T-helper 2 cell treated with Interferon-gamma antibody and Interleukin-4, amounts not matched to agents 100 ng/mL and 5 ng/mL, for 36 hours (primary cell): ENCODE measurements at regions not wholly inside any gene's neighbourhood (a gene's known extent, or its start where the extent isn't known, plus 50 kb on each side); places are given as distances from the start of the nearest gene placed in this dataset.
"Not testable (repeated sequence)": the region's sequence is repeated elsewhere in the genome, so short reads cannot be mapped to it uniquely, and the experiment has no call there.

Source experiments
- intact Hi-C: fragments of 100-400 bp; cut with micrococcal nuclease; formaldehyde crosslinking; loops from one replicate; pipeline ENCODE4 v1.15.1; 2023

DNA sequence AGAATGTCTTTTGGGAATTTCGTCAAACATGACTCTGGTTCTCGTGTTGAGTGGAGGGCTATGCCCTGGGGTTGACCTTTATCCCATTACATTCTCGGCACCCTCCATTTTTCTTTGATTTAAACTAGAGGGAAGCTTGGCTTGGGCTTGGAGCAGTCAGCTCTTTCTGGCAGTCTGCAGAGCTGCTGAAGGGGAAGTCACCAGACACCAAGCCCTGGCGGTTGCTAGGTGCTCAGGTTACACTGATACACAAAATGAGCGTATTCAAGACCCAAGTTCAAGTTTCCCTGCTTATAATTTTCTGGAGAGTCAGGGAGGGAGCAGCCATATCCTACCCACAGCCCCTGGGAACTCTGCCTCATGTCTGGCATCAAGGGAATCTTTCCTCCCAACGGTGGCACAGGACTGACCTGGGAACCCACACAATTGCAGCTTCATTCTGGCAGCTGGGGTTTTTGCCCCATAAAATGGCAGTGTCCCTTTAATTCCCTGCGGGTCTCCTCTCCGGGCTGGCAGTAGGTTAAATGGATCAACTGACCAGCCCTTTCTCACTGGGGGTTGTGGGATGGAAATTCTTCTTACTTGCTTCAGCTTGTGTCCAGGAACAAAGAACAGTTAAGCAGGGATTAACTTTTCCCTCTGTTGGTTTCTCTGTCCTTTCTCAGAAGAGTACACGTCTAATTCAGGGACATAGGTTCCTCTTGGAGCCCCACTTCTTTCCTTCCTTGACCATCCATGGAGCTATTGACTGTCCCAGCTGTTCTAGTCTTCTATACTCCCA lies 110.0 kb upstream of the DLG1 start:
- intact Hi-C loops = no loop called here

DNA sequence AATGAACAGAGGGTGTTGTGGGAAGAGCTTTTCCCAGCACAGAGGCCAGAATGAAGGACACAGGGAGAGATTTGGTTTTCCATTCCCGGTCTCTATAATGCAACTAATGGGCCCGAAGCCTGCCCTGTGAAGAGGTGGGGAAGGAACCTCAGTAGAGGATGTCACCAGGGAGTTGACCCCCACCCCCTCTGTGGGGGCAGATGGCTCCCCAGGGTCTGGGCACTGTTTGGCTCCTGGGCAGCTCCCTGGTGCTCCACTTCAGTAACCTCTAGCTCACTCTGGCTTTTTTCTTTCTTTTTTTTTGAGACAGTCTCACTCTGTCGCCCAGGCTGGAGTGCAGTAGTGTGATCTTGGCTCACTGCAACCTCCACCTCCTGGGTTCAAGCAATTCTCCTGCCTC lies 109.1 kb upstream of the DLG1 start:
- intact Hi-C loops = no loop called here

DNA sequence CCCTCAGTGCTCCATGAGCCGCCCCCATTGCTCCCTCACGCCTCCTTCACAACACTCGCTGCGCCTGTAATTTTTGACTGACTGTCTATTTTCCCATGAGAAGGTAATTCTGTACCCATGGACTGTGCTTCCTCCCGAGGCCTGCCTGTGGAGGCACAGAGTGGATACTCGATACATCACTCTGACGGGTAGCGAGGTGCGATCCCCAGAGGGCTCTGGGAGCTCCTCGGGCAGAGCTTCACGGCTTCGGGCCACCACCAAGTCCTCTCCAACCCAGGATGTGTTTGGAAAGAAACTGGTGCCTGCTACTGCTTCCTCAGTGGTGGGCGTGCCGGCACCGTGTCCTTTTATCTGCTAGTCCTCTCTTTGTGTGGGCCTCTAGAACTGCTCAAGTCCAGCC lies 108.6 kb upstream of the DLG1 start:
- intact Hi-C loops = no loop called here

DNA sequence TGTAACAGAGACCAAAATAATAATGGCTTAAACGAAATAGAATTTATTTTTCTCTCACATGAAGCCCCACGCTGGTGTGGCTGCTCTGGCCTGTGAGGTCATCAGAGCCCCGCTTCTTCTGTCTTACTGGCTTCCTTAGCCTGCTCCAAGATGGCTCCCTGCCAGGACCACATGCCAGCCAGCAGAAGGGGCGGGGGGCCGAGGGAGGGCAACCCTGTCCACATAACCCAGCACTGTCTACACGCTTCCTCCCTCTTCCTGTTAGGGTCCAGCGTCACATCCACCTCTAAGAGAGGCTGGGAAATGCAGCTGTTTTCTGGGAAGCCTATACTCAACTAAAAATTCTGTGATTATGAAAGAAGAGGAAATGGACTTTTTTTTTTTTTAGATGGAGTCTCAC lies 107.9 kb upstream of the DLG1 start:
- intact Hi-C loops = no loop called here

DNA sequence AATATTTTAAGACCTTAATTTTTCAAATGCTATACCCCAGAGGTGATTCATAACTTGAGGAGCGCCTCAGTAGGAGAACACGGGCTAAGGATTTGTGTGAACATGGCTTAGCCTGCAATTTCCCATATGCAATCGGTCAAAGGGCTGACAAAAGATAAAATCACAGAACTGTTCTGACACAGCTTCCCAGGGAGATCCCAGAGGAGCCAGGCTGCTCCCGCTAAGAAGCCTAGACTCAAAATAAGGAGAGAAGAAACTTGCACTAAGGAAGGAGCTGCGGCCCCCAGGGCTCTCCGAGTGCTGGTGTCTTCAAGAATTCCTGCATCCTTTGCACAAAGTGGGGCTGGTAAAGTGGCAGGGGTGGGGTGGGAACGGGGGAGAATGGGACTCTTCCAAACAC lies 106.3 kb upstream of the DLG1 start:
- intact Hi-C loops = no loop called here

DNA sequence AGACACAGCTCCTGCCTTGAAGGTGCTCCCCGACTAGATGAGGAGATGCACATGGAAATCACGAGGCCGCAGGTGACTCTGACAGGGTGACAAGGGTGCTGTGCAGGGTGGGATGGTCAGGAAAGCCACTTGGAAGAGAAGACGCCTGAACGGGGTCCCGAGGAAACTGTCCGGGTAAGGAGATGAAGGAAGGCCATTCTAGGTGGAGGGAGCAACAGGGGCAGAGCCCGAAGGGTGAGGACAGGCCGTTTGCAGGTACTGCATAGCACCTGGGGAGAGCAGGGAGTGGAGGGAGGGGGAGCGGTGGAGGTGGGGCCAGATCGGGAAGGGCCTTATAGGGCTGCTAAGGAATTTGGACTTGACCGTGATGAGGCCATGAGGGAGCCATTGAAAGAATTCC lies 105.6 kb upstream of the DLG1 start:
- intact Hi-C loops = no loop called here

DNA sequence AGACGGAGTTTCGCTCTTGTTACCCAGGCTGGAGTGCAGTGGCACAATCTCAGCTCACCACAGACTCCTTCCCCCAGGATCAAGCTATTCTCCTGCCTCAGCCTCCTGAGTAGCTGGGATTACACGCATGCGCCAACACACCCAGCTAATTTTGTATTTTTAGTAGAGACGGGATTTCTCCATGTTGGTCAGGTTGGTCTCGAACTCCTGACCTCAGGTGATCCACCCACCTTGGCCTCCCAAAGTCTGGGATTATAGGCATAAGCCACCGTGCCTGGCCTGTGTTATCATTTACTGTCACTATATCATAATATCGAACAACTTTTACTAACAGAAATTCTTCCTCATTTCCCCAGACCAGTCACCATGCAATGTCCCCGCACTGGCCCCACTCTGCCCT lies 104.0 kb upstream of the DLG1 start:
- intact Hi-C loops = not testable (repeated sequence)

DNA sequence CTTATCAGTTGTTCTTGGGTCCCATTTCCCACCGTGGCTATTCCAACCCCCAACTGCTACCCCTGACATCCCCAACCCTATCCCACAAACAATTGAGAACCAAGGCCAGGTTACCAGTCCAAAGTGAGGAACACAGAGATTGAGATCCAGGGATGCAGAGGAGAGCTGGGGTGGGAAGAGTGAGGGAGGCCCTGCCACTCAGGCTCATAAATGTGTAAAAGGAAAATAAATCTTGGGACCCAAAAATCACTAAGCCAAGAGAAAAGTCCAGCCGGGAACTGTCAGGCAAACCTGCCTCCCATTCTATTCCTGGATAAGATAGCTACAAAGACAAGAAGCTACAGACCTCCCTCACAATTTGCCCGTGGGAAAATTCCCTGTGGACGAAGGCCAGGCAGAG lies 101.1 kb upstream of the DLG1 start:
- intact Hi-C loops = no loop called here

DNA sequence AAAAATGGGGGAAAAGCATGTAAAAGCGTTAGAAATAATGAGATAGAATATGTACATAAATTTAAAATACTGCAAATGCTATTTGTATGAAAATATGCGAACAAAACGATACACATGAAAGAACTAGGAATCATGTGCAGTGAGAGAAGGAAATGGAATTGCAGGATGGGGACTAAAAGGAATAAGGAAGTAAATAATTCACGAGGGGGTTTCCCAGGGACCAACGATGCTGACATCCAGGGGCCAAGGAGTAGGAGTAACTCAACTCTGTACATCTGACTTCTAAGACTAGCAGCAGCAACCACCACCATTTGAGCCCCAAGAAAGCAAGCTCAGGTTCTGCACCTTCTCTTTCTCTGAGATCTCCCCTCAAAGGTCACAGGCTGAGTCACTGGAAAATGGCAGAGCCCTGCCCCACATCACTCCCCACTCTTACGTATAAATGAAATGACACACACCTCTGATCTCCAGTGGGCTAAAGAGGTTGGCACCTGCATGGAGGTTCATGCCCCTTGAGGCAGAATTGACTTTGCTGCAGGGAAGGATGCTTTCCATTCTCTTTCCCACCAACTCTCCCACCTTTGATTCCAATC lies 100.0 kb upstream of the DLG1 start:
- intact Hi-C loops = no loop called here

DNA sequence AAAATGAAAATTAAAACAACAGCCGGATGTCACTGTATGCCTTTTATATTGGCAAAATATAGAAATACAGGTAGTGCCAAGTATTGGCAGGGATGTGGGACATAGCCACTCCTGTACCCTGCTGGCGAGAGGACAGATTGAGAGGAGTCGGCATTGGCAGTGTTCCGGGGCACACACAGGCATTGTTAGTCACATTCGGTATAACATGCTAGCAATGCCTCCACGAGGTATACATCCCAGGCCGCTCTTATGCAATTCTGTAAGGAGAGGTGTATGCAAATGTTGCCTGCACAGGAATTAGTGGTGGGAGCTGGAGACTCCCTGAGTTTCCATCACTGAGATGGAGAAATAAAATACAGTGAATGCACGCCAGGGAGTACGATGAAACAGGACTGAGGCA lies 99.4 kb upstream of the DLG1 start:
- intact Hi-C loops = no loop called here

DNA sequence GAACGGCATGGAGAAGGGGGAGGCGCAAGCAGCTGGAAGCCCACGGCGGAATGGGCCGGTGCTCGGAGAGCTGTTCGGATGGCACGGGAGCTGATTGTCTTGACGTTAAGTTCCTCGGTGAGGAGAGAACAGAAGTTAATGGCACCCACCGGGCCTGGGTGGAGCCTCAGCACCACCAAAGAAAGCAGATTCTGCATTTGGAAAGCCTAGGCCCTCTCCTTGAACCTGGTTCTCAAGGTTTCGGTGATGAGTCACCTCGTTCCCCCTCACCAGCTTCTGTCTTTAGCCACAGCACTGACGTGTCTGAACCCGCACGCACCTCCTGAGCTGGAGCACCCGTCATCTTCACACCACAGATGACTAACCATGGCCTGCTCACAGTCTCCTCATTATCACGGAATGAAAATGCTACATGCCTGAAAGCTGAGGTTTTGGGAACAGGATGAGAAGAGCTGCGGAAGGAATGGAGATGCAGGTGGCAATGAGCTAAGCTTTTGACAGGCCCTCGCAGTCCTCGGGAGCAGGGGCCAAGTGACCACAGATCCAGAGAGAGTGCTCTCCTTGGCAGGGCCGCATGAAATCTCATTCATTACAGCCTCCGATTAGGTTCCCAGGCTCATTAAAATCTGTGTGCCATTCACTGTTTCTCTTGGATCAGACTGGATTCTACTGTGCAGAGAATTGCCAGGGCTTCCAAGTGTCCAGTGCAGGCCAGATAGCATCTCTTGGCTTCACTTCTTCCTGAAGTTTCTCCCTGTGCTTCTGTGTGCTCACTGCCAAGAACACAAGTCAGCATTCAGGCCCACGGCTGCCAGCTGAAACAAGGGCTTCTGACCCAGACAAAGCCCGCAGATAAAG lies 96.3 kb upstream of the DLG1 start:
- intact Hi-C loops = no loop called here

DNA sequence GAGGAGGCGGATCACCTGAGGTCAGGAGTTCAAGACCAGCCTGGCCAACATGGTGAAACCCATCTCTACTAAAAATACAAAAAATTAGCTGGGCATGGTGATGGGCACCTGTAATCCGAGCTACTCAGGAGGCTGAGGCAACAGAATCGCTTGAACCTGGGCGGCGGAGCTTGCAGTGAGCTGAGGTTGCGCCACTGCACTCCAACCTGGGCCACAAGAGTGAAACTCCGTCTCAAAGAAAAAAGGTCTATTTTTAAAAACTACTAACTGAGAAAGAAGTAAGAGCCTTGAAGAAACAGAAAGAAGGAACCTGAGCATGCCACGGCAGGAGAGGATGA lies 95.7 kb upstream of the DLG1 start:
- intact Hi-C loops = not testable (repeated sequence)

DNA sequence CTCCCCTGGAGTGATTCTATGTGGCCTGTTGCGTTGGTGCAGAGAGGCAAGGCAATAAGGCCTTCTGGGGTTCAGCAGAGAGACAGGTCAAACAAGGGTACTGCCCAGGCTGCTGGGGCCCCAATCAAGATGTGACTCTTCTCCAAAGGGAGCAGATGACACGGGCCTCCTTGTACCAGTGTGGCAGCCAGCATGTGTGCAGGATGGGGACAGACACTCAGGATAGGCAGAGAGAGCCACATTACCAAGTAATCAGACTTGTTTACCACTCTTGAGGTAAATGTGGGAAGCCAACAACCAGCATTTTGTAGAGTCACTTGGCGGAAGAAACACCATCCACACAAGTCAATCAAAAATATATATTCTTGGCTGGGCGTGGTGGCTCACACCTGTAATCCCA lies 95.3 kb upstream of the DLG1 start:
- intact Hi-C loops = no loop called here

DNA sequence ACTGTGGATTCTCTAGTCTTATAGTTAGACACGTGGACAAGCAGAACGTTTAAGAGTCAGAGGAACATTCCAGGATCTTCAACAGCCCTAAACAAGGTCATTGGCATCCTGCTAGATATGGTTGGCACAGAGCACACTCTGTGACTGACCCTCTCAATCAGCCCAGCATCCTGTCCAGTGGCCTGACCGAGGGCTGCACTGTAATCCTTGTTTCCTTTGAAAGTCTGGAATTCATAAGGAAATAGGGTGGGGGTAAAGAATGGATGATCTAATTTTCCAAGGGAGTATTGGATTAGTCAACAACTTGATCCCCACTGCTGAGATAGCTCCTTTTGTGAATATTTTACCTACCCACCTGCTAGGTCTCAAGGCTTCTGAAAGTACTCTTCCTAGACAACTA lies 94.5 kb upstream of the DLG1 start:
- intact Hi-C loops = no loop called here

DNA sequence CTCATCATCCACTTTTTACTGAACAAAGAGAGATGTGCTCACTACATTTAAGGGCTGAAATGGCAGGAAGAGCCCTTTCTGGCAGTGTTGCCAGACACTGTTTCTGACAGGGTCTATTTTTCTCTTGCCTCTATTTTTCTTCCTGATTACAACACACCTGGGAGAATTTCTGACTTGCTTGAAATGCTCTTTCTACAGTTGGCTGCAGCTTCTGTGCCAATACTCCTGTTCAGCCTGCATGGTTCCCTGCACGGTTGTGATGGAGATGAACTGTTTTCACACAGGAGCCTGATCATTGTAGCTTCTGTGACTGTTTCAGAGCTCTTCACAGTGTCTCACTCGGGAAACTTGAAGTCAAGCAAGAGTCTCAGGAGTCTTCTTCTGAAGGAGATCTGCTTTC lies 83.0 kb upstream of the DLG1 start:
- intact Hi-C loops = no loop called here

DNA sequence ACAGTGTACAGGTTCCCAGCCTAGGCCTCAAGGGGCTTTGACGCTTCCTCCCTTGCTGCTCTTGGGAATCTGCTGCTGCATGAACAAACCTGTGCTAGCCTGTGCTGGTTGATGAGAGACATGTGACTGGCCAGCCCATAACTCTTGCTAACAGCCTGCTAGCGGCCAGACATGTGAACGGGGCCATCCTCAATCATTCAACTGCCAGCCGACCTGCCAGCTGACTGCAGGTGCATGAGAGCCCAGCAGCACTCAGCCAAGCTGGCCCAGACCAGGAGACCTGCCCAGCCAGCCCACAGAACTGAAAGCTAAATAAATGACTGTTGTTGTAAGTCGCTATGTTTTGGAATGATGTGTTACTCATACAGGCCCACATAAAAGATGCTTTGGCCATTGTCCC lies 82.4 kb upstream of the DLG1 start:
- intact Hi-C loops = no loop called here

DNA sequence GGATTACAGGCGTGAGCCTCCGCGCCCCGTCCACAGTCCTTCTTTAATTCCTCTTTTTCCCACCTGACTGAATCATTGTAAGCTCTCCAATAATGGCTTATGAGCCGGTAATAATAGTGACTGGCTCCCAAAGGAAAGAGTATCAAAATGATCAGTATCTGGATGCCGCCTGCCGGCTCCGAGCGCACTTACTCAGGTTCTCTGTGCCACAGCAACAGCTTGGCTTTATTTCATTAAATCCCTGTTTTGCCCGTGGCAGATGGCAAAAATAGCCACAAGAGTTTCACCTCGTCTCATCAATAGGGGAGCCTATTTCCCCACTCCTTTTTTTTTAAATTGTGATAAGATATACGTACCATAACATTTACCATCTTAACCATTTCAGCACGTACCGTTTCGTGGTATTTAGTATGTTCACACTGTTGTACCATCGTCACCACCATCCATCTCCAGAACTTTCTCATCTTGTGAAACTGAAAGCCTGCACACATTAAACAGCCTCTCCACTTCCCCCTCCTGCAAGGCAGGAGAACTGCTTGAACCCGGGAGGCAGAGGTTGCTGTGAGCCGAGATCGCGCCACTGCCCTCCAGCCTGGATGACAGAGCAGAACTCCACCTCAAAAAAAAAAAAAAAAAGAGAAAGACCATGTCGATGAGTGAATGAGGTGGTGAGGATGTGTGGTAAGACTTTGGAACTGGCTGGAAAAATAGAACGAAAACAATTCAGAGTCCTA lies 80.7 kb upstream of the DLG1 start:
- intact Hi-C loops = no loop called here

DNA sequence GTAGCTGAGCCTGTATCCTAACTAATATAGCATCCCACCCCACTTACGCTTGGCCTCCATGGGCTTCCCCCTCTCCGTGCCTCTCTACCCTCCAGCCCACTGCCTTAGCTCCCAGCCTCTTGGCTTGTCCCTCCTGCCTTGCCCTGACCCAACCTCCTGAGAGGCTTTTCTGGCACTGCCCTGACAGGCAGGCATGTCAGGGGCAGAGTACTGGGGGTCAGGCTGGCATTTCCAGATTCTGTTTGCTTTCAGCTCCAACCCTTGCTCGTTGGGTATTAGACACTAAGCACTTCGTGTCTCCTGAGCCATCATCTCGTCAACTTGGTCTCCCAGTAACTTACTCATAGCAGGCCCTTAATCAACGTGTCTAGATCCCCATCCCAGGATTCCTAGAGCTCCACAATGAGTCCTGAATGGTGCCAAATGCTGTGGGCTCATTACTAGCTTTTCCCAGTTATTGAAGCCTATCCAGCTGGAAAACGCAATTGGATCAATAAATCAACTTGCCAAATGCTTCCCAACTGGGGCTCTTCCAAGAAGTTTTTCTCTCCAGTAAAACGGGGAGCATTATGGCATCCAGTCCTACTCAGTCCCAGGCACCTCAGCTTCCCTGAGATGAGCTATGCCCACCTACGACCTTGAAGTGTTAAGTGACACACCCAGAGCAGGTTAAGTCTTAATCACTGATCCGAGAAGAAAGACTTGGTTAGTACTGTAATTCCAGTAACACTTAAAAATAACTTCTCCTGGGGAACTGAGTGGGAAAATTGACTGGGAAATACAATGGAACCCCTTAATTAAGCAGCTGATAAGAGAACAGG lies 78.5 kb upstream of the DLG1 start:
- intact Hi-C loops = no loop called here

DNA sequence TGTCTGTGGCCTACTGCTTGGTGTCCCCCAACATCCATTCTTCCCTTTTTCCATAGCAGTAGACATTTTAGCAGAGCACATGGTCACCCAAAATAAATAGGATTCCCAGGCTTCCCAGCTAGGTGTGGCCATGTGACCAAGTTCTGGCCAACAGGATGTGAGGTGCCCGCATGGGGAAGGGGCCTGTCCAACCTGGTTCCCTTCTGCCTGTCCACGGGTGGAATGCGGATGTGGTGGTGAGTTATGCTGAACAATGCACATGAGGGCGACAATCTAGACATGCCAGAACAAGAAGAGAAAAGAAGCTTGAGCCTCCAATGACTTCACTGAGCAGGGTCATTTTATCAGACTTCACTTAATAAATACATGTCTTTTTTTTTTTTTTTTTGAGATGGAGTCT lies 77.6 kb upstream of the DLG1 start:
- intact Hi-C loops = no loop called here

DNA sequence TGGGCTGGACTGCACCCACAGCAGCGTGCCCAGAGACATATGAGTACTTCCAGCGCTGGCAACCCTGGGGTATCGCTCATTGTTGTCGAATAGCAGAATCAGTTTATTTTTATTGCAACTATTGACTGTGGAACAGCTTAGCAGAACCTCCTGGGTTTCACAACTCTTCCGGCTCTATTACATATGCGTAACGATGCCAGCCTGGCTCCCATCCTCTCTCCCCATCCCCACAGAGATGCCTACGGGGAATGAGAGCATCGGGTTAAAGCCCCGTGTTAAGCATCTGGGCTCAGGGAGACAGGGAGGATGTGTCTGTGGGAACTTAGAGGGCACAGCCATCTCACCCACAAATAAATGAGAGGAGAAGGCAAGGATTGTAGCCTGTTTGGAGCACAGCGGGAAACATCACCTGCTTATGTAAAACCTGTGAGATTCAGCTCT lies 76.6 kb upstream of the DLG1 start:
- intact Hi-C loops = no loop called here

DNA sequence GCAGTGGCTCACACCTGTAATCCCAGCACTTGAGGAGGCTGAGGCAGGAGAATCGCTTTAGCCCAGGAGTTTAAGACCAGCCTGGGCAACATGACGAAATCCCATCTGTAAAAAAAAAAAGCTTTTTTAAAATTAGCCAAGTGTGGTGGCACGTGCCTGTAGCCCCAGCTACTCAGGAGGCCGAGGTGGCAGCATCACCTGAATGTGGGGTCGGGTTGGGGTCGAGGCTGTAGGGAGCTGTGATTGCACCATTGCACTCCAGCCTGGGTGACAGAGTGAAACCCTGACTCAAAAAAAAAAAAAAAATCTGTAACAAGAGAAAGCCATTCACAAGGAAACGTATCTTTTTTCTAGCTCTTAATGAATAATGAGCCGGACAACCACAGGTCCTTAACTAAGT lies 74.7 kb upstream of the DLG1 start:
- intact Hi-C loops = no loop called here
